Thymus (tissue), 11 donors: ENCODE measurements at regions not wholly inside any gene's neighbourhood (a gene's known extent, or its start where the extent isn't known, plus 50 kb on each side); places are given as distances from the start of the nearest gene placed in this dataset.
"Not testable (repeated sequence)": the region's sequence is repeated elsewhere in the genome, so short reads cannot be mapped to it uniquely, and the experiment has no call there.

Experiments used
- DNase-seq, 9 donors: peaks; one replicate each; pipeline ENCODE4 v3.0.0-alpha.2; 2013; ENCODE audit warnings: low spot score in 9 of 9, low read depth in 6 of 9, missing footprints in 1 of 9
- H3K27ac ChIP-seq, 2 donors: one replicate each; pipeline ENCODE4 v1.5.1; 2013; ENCODE audit warnings: control low read depth in 1 of 2, low read depth in 1 of 2, low read length in 1 of 2, mild to moderate bottlenecking in 1 of 2, moderate library complexity in 1 of 2
- H3K27me3 ChIP-seq, 2 donors: one replicate each; pipeline ENCODE4 v1.5.1; 2013; ENCODE audit warnings: low read length in 1 of 2; ENCODE audit not compliant: control insufficient read depth in 2 of 2, insufficient read depth in 1 of 2
- H3K36me3 ChIP-seq, 2 donors: one replicate each; pipeline ENCODE4 v1.5.1; 2013; ENCODE audit warnings: low read length in 1 of 2, mild to moderate bottlenecking in 1 of 2, moderate library complexity in 1 of 2; ENCODE audit not compliant: control insufficient read depth in 2 of 2, insufficient read depth in 2 of 2
- H3K4me1 ChIP-seq, 2 donors: one replicate each; pipeline ENCODE4 v1.5.1; 2013; ENCODE audit warnings: low read length in 2 of 2; ENCODE audit not compliant: control insufficient read depth in 2 of 2, insufficient read depth in 2 of 2
- H3K4me3 ChIP-seq, 2 donors: one replicate each; pipeline ENCODE4 v1.5.1; 2013; ENCODE audit warnings: low read length in 2 of 2, control low read depth in 1 of 2, mild to moderate bottlenecking in 1 of 2
- H3K9me3 ChIP-seq, 2 donors: one replicate each; pipeline ENCODE4 v1.5.1; 2013; ENCODE audit warnings: low read length in 1 of 2, mild to moderate bottlenecking in 1 of 2; ENCODE audit not compliant: control insufficient read depth in 2 of 2, insufficient read depth in 1 of 2
- WGBS: extraction: QIAGEN DNeasy Blood & Tissue Kit; methylation state at CpG from one replicate; pipeline ENCODE4 v1.1.7; 2013; 5-methylcytosine and 5-hydroxymethylcytosine counted together
- donor health status: healthy.

DNA sequence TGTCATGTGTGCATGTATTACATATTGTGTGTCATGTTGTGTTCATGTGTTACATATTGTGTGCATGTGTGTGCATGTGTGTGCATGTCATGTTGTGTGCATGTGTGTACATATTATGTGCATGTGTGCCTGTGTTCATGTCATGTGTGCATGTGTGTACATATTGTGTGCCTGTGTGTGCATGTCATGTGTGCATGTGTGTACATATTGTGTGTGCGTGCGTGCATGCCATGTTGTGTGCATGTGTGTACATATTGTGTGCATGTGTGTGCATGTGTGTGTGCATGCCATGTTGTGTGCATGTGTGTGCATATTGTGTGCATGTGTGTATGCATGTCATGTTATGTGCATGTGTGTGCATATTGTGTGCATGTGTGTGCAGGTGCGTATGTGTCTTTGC, 267.1 kb downstream of the EIPR1 start:
- Histone ChIP-seq H3K4me1 (no peaks in the 10 kb centered on the region), H3K4me3 (no peak overlapping the region), H3K27me3 (peaks cover 0 to 5% of the 10 kb centered on the region in 2 donors), H3K27ac (no peak overlapping the region), H3K9me3 (no peaks in the 10 kb centered on the region), H3K36me3 (no peaks in the 10 kb centered on the region)
- DNase-seq = no peak
- whole genome bisulfite sequencing = 96% methylated on average over 3 of the region's 3 CpGs

GRCh38 chr2:3108710-3109702, 268.6 kb downstream of the EIPR1 start:
- Histone ChIP-seq H3K36me3 (no peaks in the 10 kb centered on the region), H3K27me3 (peaks cover 0 to 8% of the 10 kb centered on the region in 2 donors), H3K4me3 (no peak overlapping the region), H3K9me3 (no peaks in the 10 kb centered on the region), H3K4me1 (no peaks in the 10 kb centered on the region), H3K27ac (no peak overlapping the region)
- DNase-seq = no peak
- WGBS = 97% methylated on average over 29 of the region's 29 CpGs

GRCh38 chr2:3108105-3108504, 269.5 kb downstream of the EIPR1 start:
- Histone ChIP-seq H3K4me3 (no peak overlapping the region), H3K27me3 (peaks cover 0 to 12% of the 10 kb centered on the region in 2 donors), H3K9me3 (no peaks in the 10 kb centered on the region), H3K27ac (no peak overlapping the region), H3K36me3 (no peaks in the 10 kb centered on the region), H3K4me1 (no peaks in the 10 kb centered on the region)
- DNase-seq = no peak
- WGBS = 95% methylated on average over 14 of the region's 14 CpGs

- Histone ChIP-seq H3K27me3 (peaks cover 0 to 17% of the 10 kb centered on the region in 2 donors), H3K36me3 (no peaks in the 10 kb centered on the region), H3K4me3 (no peak overlapping the region), H3K4me1 (no peaks in the 10 kb centered on the region), H3K9me3 (no peaks in the 10 kb centered on the region), H3K27ac (no peak overlapping the region)
- 92% methylated on average over 14 of the region's 14 CpGs for WGBS
- no peak for DNase-seq
Observed at GRCh38 chr2:3107567-3107966, 270.1 kb downstream of the EIPR1 start.

DNA sequence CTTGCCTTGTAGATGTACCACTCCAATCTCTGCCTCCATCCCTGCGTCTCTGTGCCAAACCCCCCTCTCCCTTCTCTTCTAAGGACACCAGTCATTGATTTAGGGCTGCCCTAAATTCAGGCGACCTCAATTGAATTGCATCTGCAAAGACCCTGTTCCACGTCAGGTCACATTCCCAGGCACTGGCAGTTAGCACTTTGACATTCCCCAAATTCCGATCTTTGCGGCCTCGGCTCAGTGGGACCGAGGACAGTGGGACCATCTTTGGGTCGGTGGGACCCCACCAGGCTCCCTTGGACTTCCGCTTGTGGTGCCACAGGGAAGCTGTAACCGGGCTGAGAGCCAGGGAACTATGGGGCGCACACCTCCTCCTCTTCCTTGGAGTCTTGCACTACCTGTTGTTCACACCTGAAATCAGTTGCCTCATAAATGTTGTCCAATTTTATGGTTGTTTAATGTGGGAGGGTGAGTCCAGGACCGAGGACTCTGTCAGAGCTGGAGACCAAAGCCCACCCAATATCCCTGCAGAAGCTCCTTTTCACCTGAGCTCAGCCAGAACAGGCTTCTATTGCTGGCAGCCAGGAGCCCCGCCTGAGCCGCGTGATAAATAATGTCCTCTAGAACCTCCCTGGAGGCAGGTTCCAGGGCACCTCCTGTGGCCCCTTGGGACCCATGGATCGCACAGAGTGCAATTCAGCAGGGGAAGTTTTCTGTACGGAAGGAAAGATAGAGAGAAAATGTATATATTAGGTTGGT, 271.6 kb downstream of the EIPR1 start:
- 87% methylated on average over 17 of the region's 17 CpGs for WGBS
- Histone ChIP-seq H3K27me3 (peaks cover 0 to 22% of the 10 kb centered on the region in 2 donors), H3K27ac (no peak overlapping the region), H3K4me1 (no peaks in the 10 kb centered on the region), H3K9me3 (no peaks in the 10 kb centered on the region), H3K4me3 (no peak overlapping the region), H3K36me3 (no peaks in the 10 kb centered on the region)
- DNase-seq = no peak

GRCh38 chr2:3104958-3105813, 272.4 kb downstream of the EIPR1 start:
- not testable (repeated sequence) for H3K27ac ChIP-seq, DNase-seq, H3K9me3 ChIP-seq, H3K4me1 ChIP-seq, H3K36me3 ChIP-seq, H3K4me3 ChIP-seq
- peaks cover 0 to 28% of the 10 kb centered on the region in 2 donors for H3K27me3 ChIP-seq
- 85% methylated on average over 13 of the region's 14 CpGs for WGBS

DNA sequence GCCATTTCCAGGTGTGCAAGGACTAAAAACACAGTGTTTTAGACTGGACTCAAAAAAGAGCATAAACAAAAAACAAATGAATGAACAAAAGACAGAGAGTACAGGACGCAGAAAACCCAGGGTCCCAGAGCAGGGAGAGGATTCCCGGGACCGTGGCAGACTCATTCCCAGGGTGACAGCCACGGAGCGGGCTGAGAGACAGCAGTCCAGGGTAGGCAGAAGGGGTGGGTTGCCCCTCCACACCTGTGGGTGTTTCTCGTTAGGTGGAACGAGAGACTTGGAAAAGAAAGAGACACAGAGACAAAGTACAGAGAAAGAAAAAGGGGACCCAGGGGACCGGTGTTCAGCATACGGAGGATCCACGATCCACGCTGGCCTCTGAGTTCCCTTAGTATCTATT, 273.4 kb downstream of the EIPR1 start:
- DNase-seq = no peak
- 92% methylated on average over 11 of the region's 11 CpGs for WGBS
- Histone ChIP-seq H3K36me3 (no peaks in the 10 kb centered on the region), H3K27me3 (peaks cover 0 to 32% of the 10 kb centered on the region in 2 donors), H3K4me3 (no peak overlapping the region), H3K9me3 (no peaks in the 10 kb centered on the region), H3K4me1 (no peaks in the 10 kb centered on the region), H3K27ac (no peak overlapping the region)

GRCh38 chr2:3102922-3103569, 274.6 kb downstream of the EIPR1 start:
- Histone ChIP-seq H3K4me1 (no peaks in the 10 kb centered on the region), H3K27ac (no peak overlapping the region), H3K27me3 (peaks cover 0 to 41% of the 10 kb centered on the region in 2 donors), H3K4me3 (no peak overlapping the region), H3K36me3 (no peaks in the 10 kb centered on the region), H3K9me3 (no peaks in the 10 kb centered on the region)
- no peak for DNase-seq
- WGBS = 82% methylated on average over 11 of the region's 11 CpGs
